ENCODE measurements at regions not wholly inside any gene's neighbourhood (a gene's known extent, or its start where the extent isn't known, plus 50 kb on each side); places are given as distances from the start of the nearest gene placed in this dataset.

GRCh38 chr20:22490287-22491193 is 93.8 kb downstream of the FOXA2 start (continued):
- peak; percentile 89 for TF ChIP-seq ARID4A (CRISPR knock-in tag; IDR thresholded peaks at IDR 0.05; ENCODE audit: borderline replicate concordance)
- TF ChIP-seq TFAP4 (IDR thresholded peaks at IDR 0.05; ENCODE audit: borderline replicate concordance, low read depth), result peak; percentile 98
- TF ChIP-seq ATAD3A (CRISPR knock-in tag; IDR thresholded peaks at IDR 0.05), result no peak
- TF ChIP-seq ZNF337 (CRISPR knock-in tag; IDR thresholded peaks at IDR 0.05; ENCODE audit: borderline replicate concordance, low read depth), result 0 out of 2 replicates have a peak, but pooled peaks have one; percentile 83
- TF ChIP-seq KDM3A (CRISPR knock-in tag; IDR thresholded peaks at IDR 0.05; ENCODE audit: low read depth), result peak; percentile 35; the same call in 1 of the 2 replicates
- no peak; the same call in 1 of the 2 replicates for TF ChIP-seq ZC3H4 (CRISPR knock-in tag; IDR thresholded peaks at IDR 0.05; ENCODE audit: borderline replicate concordance)
- TF ChIP-seq ZNF253 (CRISPR knock-in tag; IDR thresholded peaks at IDR 0.05; ENCODE audit: borderline replicate concordance), result no peak
- TF ChIP-seq MTA3 (CRISPR knock-in tag; IDR thresholded peaks at IDR 0.05), result no peak
- TF ChIP-seq ARNTL (CRISPR knock-in tag; IDR thresholded peaks at IDR 0.05), result peak; percentile 98
- no peak for TF ChIP-seq CENPX (CRISPR knock-in tag; IDR thresholded peaks at IDR 0.05)
- peak; percentile 90 for TF ChIP-seq ERF (CRISPR knock-in tag; IDR thresholded peaks at IDR 0.05)
- no peak for TF ChIP-seq RARG (CRISPR knock-in tag; IDR thresholded peaks at IDR 0.05; ENCODE audit: low read depth)
- peak; percentile 21; the same call in 1 of the 2 replicates for TF ChIP-seq HBP1 (CRISPR knock-in tag; IDR thresholded peaks at IDR 0.05; ENCODE audit: low read depth)
- TF ChIP-seq ZNF629 (CRISPR knock-in tag; conservative IDR thresholded peaks at IDR 0.05), result 0 out of 2 replicates have a peak, but pooled peaks have one; percentile 46
- peak; percentile 12; the same call in 1 of the 2 replicates for TF ChIP-seq DDIT3 (CRISPR knock-in tag; IDR thresholded peaks at IDR 0.05)
- TF ChIP-seq ZBTB38 (CRISPR knock-in tag; IDR thresholded peaks at IDR 0.05), result peak; percentile 80
- TF ChIP-seq PATZ1 (CRISPR knock-in tag; IDR thresholded peaks at IDR 0.05), result peak; percentile 85
- TF ChIP-seq BRF2 (CRISPR knock-in tag; IDR thresholded peaks at IDR 0.05), result peak; percentile 28; the same call in 1 of the 2 replicates
- peak; percentile 89 for TF ChIP-seq SKI (IDR thresholded peaks at IDR 0.05; ENCODE audit: partially characterized antibody)

Measured in HepG2 (cell line).